Uterus (tissue), 3 donors: ENCODE measurements at regions not wholly inside any gene's neighbourhood (a gene's known extent, or its start where the extent isn't known, plus 50 kb on each side); places are given as distances from the start of the nearest gene placed in this dataset.

Experiments
- DNase-seq, 2 donors: peaks; one replicate each; pipeline ENCODE4 v3.0.0-alpha.2; 2019 to 2020
- H3K27ac ChIP-seq, 2 donors: fragments of 200-600 bp; sonication (generic); 1 replicate in 1 of 2; 2 replicates in 1 of 2; pipeline ENCODE4 v1.5.1; 2016 to 2018
- H3K27me3 ChIP-seq, 2 donors: fragments of 200-600 bp; sonication (generic); one replicate each; pipeline ENCODE4 v1.5.1; 2018 to 2019; ENCODE audit warnings: control low read depth in 1 of 2
- H3K36me3 ChIP-seq, 2 donors: fragments of 200-600 bp; sonication (generic); one replicate each; pipeline ENCODE4 v1.5.1; 2019; ENCODE audit warnings: control low read depth in 1 of 2
- H3K4me1 ChIP-seq, 2 donors: fragments of 200-600 bp; sonication (generic); one replicate each; pipeline ENCODE4 v1.5.1; 2018 to 2019; ENCODE audit warnings: control low read depth in 1 of 2
- H3K4me3 ChIP-seq, 2 donors: fragments of 200-600 bp; sonication (generic); 1 replicate in 1 of 2; 2 replicates in 1 of 2; pipeline ENCODE4 v1.5.1; 2018 to 2019; ENCODE audit warnings: mild to moderate bottlenecking in 1 of 2
- H3K9me3 ChIP-seq, 2 donors: fragments of 200-600 bp; sonication (generic); one replicate each; pipeline ENCODE4 v1.5.1; 2019; ENCODE audit warnings: control low read depth in 1 of 2
- POLR2A ChIP-seq, 2 donors: fragments of 450-650 bp; IDR thresholded peaks; one replicate each; pipeline ENCODE4 v1.6.1; 2016; ENCODE audit warnings: antibody characterized with exemption in 2 of 2, mild to moderate bottlenecking in 1 of 2, moderate library complexity in 1 of 2
- intact Hi-C: fragments of 100-400 bp; cut with DNase I; formaldehyde crosslinking; loops from one replicate; pipeline ENCODE4 v1.15.1; 2023; ENCODE audit warnings: low total_unique reads
- TF ChIP-seq, protein P1 (sequence below), 4 experiments: fragments of 200-600 bp in 2 of 4; fragments of 450-650 bp in 2 of 4; sonication (generic) in 2 of 4; IDR thresholded peaks; one replicate each; pipeline ENCODE4 v1.5.1; 2016 to 2019; ENCODE audit warnings: antibody characterized with exemption in 4 of 4, mild to moderate bottlenecking in 2 of 4, moderate library complexity in 1 of 4
- donor health status: DM: yes; HTN: yes; CAD: no.

DNA sequence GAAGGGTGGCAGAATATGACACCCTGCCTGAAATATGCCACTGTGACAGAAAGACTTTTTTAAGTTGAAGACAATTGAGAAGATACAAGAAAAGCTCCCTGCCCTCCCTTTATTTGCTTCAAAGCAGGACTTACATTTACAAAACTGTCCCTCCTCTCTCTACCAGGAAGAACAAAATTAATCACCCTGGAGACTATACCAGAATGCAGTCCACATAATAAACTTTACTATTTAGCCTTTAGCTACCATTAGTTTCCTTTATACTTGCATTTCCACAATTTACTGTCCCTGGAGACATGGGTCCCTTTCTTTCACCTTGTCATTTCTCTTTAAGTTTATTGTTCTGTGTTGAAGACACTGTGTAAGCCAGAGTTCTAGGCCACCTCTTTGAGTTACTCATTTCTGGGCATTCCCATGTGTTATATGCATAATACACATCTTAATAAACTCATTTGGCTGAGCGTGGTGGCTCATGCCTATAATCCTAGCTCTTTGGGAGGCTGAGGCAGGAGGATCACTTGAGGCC is 238.8 kb downstream of the RFC3 start:
- H3K27me3 ChIP-seq, result no peaks in the 10 kb centered on the region
- no peak overlapping the region for H3K4me3 ChIP-seq
- H3K4me1 ChIP-seq, result no peaks in the 10 kb centered on the region
- intact Hi-C loops, result no loop called here
- DNase-seq, result no peak
- TF ChIP-seq, protein P1, sequence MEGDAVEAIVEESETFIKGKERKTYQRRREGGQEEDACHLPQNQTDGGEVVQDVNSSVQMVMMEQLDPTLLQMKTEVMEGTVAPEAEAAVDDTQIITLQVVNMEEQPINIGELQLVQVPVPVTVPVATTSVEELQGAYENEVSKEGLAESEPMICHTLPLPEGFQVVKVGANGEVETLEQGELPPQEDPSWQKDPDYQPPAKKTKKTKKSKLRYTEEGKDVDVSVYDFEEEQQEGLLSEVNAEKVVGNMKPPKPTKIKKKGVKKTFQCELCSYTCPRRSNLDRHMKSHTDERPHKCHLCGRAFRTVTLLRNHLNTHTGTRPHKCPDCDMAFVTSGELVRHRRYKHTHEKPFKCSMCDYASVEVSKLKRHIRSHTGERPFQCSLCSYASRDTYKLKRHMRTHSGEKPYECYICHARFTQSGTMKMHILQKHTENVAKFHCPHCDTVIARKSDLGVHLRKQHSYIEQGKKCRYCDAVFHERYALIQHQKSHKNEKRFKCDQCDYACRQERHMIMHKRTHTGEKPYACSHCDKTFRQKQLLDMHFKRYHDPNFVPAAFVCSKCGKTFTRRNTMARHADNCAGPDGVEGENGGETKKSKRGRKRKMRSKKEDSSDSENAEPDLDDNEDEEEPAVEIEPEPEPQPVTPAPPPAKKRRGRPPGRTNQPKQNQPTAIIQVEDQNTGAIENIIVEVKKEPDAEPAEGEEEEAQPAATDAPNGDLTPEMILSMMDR (IDR thresholded peaks at IDR 0.05), result no peak
- no peak for TF ChIP-seq POLR2A (IDR thresholded peaks at IDR 0.05)
- no peaks in the 10 kb centered on the region for H3K9me3 ChIP-seq
- no peaks in the 10 kb centered on the region for H3K36me3 ChIP-seq
- H3K27ac ChIP-seq, result no peak overlapping the region

DNA sequence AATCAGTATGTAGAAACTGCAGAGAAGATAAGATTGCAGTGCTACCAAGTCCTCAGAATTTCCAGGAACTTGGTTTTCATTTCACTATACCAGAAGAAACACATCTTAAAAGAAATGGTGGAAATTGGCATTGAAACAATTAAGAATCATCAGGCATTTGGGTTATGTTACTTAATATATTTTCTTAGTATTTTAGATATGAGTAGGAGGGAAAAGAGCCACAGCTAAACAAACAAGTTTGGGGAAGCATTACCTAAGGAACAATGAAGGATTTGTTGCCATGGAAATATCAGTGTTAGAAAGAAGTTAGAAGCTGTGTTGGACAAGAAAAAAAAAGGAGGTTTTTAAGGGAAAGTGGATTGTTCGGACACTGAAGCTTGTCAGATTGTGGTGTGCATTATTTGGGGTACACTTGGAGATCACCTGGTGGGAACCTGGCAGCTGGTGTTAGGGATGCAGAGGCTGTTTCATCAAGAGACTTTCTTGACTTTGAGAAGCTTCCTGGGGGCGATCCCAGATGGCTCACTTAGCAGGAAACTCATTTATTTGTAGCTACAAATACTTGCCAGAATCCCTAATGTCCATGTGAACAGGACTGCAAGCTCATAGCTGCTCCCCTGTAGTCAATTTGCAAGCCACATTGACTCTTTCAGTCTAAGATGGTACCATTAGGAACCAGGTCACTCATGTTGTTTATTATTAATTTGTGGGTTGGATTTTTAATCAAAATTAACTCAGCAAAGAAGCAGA is 246.7 kb downstream of the RFC3 start:
- intact Hi-C loops, result no loop called here
- H3K27ac ChIP-seq, result no peak overlapping the region
- no peak for DNase-seq

DNA sequence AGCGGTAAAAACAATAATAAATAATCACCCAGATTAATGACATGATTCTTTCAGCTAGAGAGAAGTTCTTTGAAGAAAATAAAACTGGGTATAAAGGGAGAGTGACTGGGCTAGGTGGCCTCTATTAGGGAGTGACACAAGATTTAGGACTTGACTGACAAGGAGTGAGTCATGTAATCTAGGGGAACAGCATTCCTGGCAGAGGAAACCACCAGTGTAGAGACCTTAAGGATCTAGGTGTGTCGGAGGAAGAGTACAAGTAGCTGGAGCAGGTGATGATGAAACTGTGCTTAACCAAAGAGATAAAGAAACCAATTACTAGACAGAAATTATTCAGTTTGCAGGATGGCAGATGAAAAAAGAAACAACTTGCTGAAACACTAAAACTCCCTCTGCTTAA is 248.0 kb downstream of the RFC3 start:
- no peak for DNase-seq
- no peak overlapping the region for H3K4me3 ChIP-seq
- no peaks in the 10 kb centered on the region for H3K4me1 ChIP-seq
- no peak overlapping the region for H3K27ac ChIP-seq
- H3K9me3 ChIP-seq, result no peaks in the 10 kb centered on the region
- H3K27me3 ChIP-seq, result no peaks in the 10 kb centered on the region
- TF ChIP-seq POLR2A (IDR thresholded peaks at IDR 0.05), result no peak
- TF ChIP-seq, protein P1 (IDR thresholded peaks at IDR 0.05), result no peak
- no peaks in the 10 kb centered on the region for H3K36me3 ChIP-seq
- intact Hi-C loops, result no loop called here

More for the DNA sequence above, 246.7 kb downstream of the RFC3 start:
- Histone ChIP-seq H3K27me3 (no peaks in the 10 kb centered on the region), H3K4me3 (no peak overlapping the region), H3K4me1 (no peaks in the 10 kb centered on the region), H3K9me3 (no peaks in the 10 kb centered on the region), H3K36me3 (no peaks in the 10 kb centered on the region)
- TF ChIP-seq POLR2A (IDR thresholded peaks at IDR 0.05), result no peak
- TF ChIP-seq, protein P1 (IDR thresholded peaks at IDR 0.05), result no peak

DNA sequence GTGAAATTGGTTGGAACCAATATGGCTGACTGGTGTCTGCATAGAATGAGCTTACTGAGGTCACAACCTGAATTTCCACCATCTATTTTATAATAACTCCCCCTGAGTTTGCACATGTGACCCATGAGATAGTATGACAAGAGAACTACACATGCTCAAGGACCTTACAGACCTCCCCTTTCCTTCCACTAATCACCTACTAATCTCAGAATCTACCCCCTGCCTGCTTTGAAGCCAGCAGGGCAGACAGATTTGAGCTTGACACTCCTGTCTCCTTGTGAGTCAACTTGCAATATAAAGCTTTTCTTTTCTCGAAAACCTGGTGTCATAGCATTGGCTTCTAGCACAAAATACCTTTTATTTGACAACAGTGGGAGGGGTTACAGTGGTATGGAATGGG is 248.4 kb downstream of the RFC3 start:
- H3K9me3 ChIP-seq, result no peaks in the 10 kb centered on the region
- H3K27me3 ChIP-seq, result no peaks in the 10 kb centered on the region
- no peak overlapping the region for H3K27ac ChIP-seq
- H3K4me1 ChIP-seq, result no peaks in the 10 kb centered on the region
- no peak overlapping the region for H3K4me3 ChIP-seq
- intact Hi-C loops, result no loop called here
- DNase-seq, result no peak
- H3K36me3 ChIP-seq, result no peaks in the 10 kb centered on the region
- TF ChIP-seq, protein P1 (IDR thresholded peaks at IDR 0.05), result no peak
- TF ChIP-seq POLR2A (IDR thresholded peaks at IDR 0.05), result no peak

DNA sequence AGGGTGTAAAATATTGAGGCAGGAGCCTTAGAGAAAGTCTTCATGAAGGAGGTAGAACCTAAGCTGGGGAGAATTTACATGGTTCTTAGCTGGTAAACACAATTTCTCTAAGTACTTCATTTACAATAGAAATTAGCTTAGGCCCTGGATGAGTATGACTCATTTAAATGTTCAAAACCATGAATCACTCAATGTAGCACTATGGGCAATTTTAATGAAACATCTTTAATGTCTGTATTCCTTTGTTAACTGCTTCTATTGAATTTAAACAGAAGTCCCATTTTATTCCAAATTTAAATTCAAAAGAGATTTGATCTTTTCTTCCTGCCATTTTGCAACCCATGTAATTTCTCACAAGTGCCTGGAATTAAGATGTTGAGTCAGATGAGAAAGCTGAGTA is 252.1 kb downstream of the RFC3 start:
- TF ChIP-seq POLR2A (IDR thresholded peaks at IDR 0.05), result no peak
- TF ChIP-seq, protein P1 (IDR thresholded peaks at IDR 0.05), result no peak
- Histone ChIP-seq H3K36me3 (no peaks in the 10 kb centered on the region), H3K9me3 (no peaks in the 10 kb centered on the region), H3K27ac (no peak overlapping the region), H3K4me3 (no peak overlapping the region), H3K27me3 (no peaks in the 10 kb centered on the region), H3K4me1 (no peaks in the 10 kb centered on the region)
- intact Hi-C loops, result no loop called here
- DNase-seq, result no peak
